Caki2 (cell line): ENCODE measurements at regions not wholly inside any gene's neighbourhood (a gene's known extent, or its start where the extent isn't known, plus 50 kb on each side); places are given as distances from the start of the nearest gene placed in this dataset.
"Not testable (repeated sequence)": the region's sequence is repeated elsewhere in the genome, so short reads cannot be mapped to it uniquely, and the experiment has no call there.

Experiments used
- DNase-seq: peaks from one replicate; pipeline ENCODE4 v3.0.0-alpha.2; 2015; ENCODE audit warnings: low read depth
- in situ Hi-C: cut with HindIII; loops from 2 replicates; pipeline ENCODE4 v1.10.0; 2016; ENCODE audit warnings: low sequenced_read_pairs, low pct_unique_long_range_greater_than_20kb, mixed read lengths

GRCh38 chr11:37390576-37391083 is 792.6 kb upstream of the RAG2 start:
- in situ Hi-C loops, result no loop called here

GRCh38 chr11:37378958-37379357 is 780.9 kb upstream of the RAG2 start:
- DNase-seq, result no peak
- in situ Hi-C loops, result no loop called here

More at GRCh38 chr11:37390576-37391083, 792.6 kb upstream of the RAG2 start:
- no peak for DNase-seq

GRCh38 chr11:37372667-37373066 is 774.6 kb upstream of the RAG2 start:
- DNase-seq, result no peak
- in situ Hi-C loops, result no loop called here

- no peak for DNase-seq
- in situ Hi-C loops, result no loop called here
These were observed 773.4 kb upstream of the RAG2 start for GRCh38 chr11:37371346-37371970.

GRCh38 chr11:37370817-37371216 is 772.8 kb upstream of the RAG2 start:
- no peak for DNase-seq
- in situ Hi-C loops, result no loop called here

- no peak for DNase-seq
- in situ Hi-C loops, result no loop called here
These were observed 766.3 kb upstream of the RAG2 start for GRCh38 chr11:37364246-37364839.

- DNase-seq, result no peak
- in situ Hi-C loops, result no loop called here
These were observed 755.2 kb upstream of the RAG2 start for GRCh38 chr11:37353192-37353591.

GRCh38 chr11:37352485-37352884 is 754.4 kb upstream of the RAG2 start:
- DNase-seq, result no peak
- in situ Hi-C loops, result no loop called here

- in situ Hi-C loops, result no loop called here
- DNase-seq, result no peak
These were observed 745.3 kb upstream of the RAG2 start for GRCh38 chr11:37343290-37343689.

GRCh38 chr11:37336401-37336800 is 738.4 kb upstream of the RAG2 start:
- DNase-seq, result no peak
- in situ Hi-C loops, result no loop called here

GRCh38 chr11:37333345-37333744 is 735.3 kb upstream of the RAG2 start:
- DNase-seq, result no peak
- in situ Hi-C loops, result no loop called here

GRCh38 chr11:37323843-37324242 is 725.8 kb upstream of the RAG2 start:
- in situ Hi-C loops, result no loop called here
- no peak for DNase-seq

- in situ Hi-C loops, result no loop called here
These were observed 724.5 kb upstream of the RAG2 start for GRCh38 chr11:37322333-37323194.

GRCh38 chr11:37320921-37321320 is 722.9 kb upstream of the RAG2 start:
- in situ Hi-C loops, result no loop called here
- DNase-seq, result no peak

More at GRCh38 chr11:37322333-37323194, 724.5 kb upstream of the RAG2 start:
- DNase-seq, result no peak

- no peak for DNase-seq
- in situ Hi-C loops, result no loop called here
These were observed 719.8 kb upstream of the RAG2 start for GRCh38 chr11:37317803-37318202.

GRCh38 chr11:37313266-37313665 is 715.2 kb upstream of the RAG2 start:
- no peak for DNase-seq
- in situ Hi-C loops, result no loop called here

- DNase-seq, result no peak
- in situ Hi-C loops, result no loop called here
These were observed 708.5 kb upstream of the RAG2 start for GRCh38 chr11:37306563-37306962.

- DNase-seq, in situ Hi-C loops: not testable (repeated sequence)
These were observed 703.4 kb upstream of the RAG2 start for GRCh38 chr11:37301405-37301804.

- no peak for DNase-seq
- in situ Hi-C loops, result no loop called here
These were observed 700.1 kb upstream of the RAG2 start for GRCh38 chr11:37298173-37298572.
